Ecto neural progenitor cell (in vitro differentiated cells): ENCODE measurements at regions not wholly inside any gene's neighbourhood (a gene's known extent, or its start where the extent isn't known, plus 50 kb on each side); places are given as distances from the start of the nearest gene placed in this dataset.
A peak's percentile ranks its signal among the peaks of the same experiment; 100 is the strongest.
"Not testable (repeated sequence)": the region's sequence is repeated elsewhere in the genome, so short reads cannot be mapped to it uniquely, and the experiment has no call there.

ENCODE experiments used
- DNase-seq: peaks from one replicate; pipeline ENCODE4 v3.0.0-alpha.2; 2018; ENCODE audit warnings: low spot score

- DNase-seq: peak; percentile 67
Measured at GRCh38 chr3:177358091-177358976, 161.1 kb upstream of the TBL1XR1 start.

- DNase-seq: peak; percentile 75
Measured at GRCh38 chr3:177358977-177359592, 161.8 kb upstream of the TBL1XR1 start.

- peak; percentile 98 for DNase-seq
Measured at GRCh38 chr3:177359593-177360357, 162.5 kb upstream of the TBL1XR1 start.

GRCh38 chr3:177361081-177361938 lies 164.0 kb upstream of the TBL1XR1 start:
- no peak for DNase-seq

GRCh38 chr3:177362626-177363025 lies 165.3 kb upstream of the TBL1XR1 start:
- DNase-seq: no peak

- no peak for DNase-seq
Measured at GRCh38 chr3:177364236-177364635, 167.0 kb upstream of the TBL1XR1 start.

GRCh38 chr3:177365294-177365693 lies 168.0 kb upstream of the TBL1XR1 start:
- not testable (repeated sequence) for DNase-seq

- no peak for DNase-seq
Measured at GRCh38 chr3:177367788-177368187, 170.5 kb upstream of the TBL1XR1 start.

- no peak for DNase-seq
Measured at GRCh38 chr3:177370246-177370822, 173.1 kb upstream of the TBL1XR1 start.

- no peak for DNase-seq
Measured at GRCh38 chr3:177371146-177371545, 173.9 kb upstream of the TBL1XR1 start.

GRCh38 chr3:177371888-177372287 lies 174.6 kb upstream of the TBL1XR1 start:
- no peak for DNase-seq

GRCh38 chr3:177374323-177374722 lies 177.0 kb upstream of the TBL1XR1 start:
- DNase-seq: no peak

GRCh38 chr3:177375316-177375715 lies 178.0 kb upstream of the TBL1XR1 start:
- DNase-seq: no peak

GRCh38 chr3:177377166-177377565 lies 179.9 kb upstream of the TBL1XR1 start:
- DNase-seq: no peak

- no peak for DNase-seq
Measured at GRCh38 chr3:177378168-177378567, 180.9 kb upstream of the TBL1XR1 start.

GRCh38 chr3:177379045-177379444 lies 181.8 kb upstream of the TBL1XR1 start:
- DNase-seq: no peak

- no peak for DNase-seq
Measured at GRCh38 chr3:177381070-177381469, 183.8 kb upstream of the TBL1XR1 start.

GRCh38 chr3:177382944-177383343 lies 185.7 kb upstream of the TBL1XR1 start:
- no peak for DNase-seq

- DNase-seq: no peak
Measured at GRCh38 chr3:177385186-177385585, 187.9 kb upstream of the TBL1XR1 start.

- DNase-seq: no peak
Measured at GRCh38 chr3:177385831-177386301, 188.6 kb upstream of the TBL1XR1 start.

GRCh38 chr3:177388209-177388608 lies 190.9 kb upstream of the TBL1XR1 start:
- no peak for DNase-seq
